Adrenal gland (tissue), 5 donors: ENCODE measurements at regions not wholly inside any gene's neighbourhood (a gene's known extent, or its start where the extent isn't known, plus 50 kb on each side); places are given as distances from the start of the nearest gene placed in this dataset.

ENCODE experiments used
- POLR2A ChIP-seq, 2 donors: fragments of 450-650 bp; IDR thresholded peaks; one replicate each; pipeline ENCODE4 v1.6.1; 2017; ENCODE audit warnings: antibody characterized with exemption in 2 of 2, mild to moderate bottlenecking in 2 of 2, moderate library complexity in 1 of 2
- TF ChIP-seq, protein P1 (sequence below), 6 experiments: fragments of 450-650 bp in 4 of 6; fragments of 200-600 bp in 2 of 6; sonication (generic) in 1 of 6; IDR thresholded peaks; 1 replicate in 5 of 6; 2 replicates in 1 of 6; pipeline versions ENCODE4 v1.5.1 to v1.8.0; 2016 to 2021; ENCODE audit warnings: antibody characterized with exemption in 6 of 6, mild to moderate bottlenecking in 2 of 6, moderate library complexity in 1 of 6
- donor health status: DM: no; HTN: no; CAD: no.

DNA sequence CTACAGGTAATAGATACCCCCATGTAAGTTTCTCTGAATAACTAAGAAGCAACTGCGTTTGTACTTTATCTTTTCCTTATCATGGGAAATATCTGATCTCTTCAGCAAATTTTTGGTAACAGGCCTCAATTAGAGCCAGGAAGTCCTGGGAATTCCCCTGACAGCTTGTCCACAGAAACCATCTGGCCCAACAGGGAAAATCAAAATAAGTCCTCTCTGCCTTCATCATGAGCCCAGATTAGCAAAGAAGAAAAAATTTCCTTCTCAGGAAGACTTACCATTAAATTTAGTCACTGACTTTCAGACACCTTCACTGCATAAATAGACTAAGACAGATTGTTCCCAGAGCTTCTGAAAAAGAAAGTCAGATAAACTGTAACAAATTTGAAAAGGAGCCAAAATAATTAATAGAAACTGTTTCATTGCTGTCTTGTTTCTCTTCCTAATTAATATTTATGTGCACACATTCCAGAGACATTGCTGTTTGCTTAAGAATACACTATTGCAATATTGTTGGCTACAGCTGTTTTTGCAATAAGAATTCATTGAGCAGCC is 278.1 kb upstream of the FAT3 start:
- no peak for TF ChIP-seq POLR2A (IDR thresholded peaks at IDR 0.05)
- TF ChIP-seq, protein P1, sequence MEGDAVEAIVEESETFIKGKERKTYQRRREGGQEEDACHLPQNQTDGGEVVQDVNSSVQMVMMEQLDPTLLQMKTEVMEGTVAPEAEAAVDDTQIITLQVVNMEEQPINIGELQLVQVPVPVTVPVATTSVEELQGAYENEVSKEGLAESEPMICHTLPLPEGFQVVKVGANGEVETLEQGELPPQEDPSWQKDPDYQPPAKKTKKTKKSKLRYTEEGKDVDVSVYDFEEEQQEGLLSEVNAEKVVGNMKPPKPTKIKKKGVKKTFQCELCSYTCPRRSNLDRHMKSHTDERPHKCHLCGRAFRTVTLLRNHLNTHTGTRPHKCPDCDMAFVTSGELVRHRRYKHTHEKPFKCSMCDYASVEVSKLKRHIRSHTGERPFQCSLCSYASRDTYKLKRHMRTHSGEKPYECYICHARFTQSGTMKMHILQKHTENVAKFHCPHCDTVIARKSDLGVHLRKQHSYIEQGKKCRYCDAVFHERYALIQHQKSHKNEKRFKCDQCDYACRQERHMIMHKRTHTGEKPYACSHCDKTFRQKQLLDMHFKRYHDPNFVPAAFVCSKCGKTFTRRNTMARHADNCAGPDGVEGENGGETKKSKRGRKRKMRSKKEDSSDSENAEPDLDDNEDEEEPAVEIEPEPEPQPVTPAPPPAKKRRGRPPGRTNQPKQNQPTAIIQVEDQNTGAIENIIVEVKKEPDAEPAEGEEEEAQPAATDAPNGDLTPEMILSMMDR (IDR thresholded peaks at IDR 0.05) = no peak
